HG02763 (cell line): ENCODE measurements at regions not wholly inside any gene's neighbourhood (a gene's known extent, or its start where the extent isn't known, plus 50 kb on each side); places are given as distances from the start of the nearest gene placed in this dataset.
"Not testable (repeated sequence)": the region's sequence is repeated elsewhere in the genome, so short reads cannot be mapped to it uniquely, and the experiment has no call there.

Experiments
- ATAC-seq: cut with Tn5 transposase; IDR thresholded peaks from one replicate; pipeline ENCODE4 v1.9.1; 2021; ENCODE audit warnings: mild to moderate bottlenecking, moderate library complexity; ENCODE audit not compliant: unreplicated experiment

- ATAC-seq, result not testable (repeated sequence)
Observed at GRCh38 chr20:40889266-40889665, 139.4 kb upstream of the TOP1 start.

- ATAC-seq, result no peak
Observed at GRCh38 chr20:40890181-40890580, 138.4 kb upstream of the TOP1 start.

- ATAC-seq, result no peak
Observed at GRCh38 chr20:40890635-40891034, 138.0 kb upstream of the TOP1 start.

- ATAC-seq, result no peak
Observed at GRCh38 chr20:40891351-40891750, 137.3 kb upstream of the TOP1 start.

GRCh38 chr20:40892642-40893041, 136.0 kb upstream of the TOP1 start:
- ATAC-seq, result no peak

- no peak for ATAC-seq
Observed at GRCh38 chr20:40893610-40894236, 134.9 kb upstream of the TOP1 start.

GRCh38 chr20:40894237-40894630, 134.4 kb upstream of the TOP1 start:
- ATAC-seq, result no peak

GRCh38 chr20:40895182-40895581, 133.4 kb upstream of the TOP1 start:
- no peak for ATAC-seq

GRCh38 chr20:40896814-40897700, 131.6 kb upstream of the TOP1 start:
- no peak for ATAC-seq

- no peak for ATAC-seq
Observed at GRCh38 chr20:40899344-40899743, 129.3 kb upstream of the TOP1 start.

- no peak for ATAC-seq
Observed at GRCh38 chr20:40900666-40901215, 127.9 kb upstream of the TOP1 start.

GRCh38 chr20:40902661-40903060, 126.0 kb upstream of the TOP1 start:
- ATAC-seq, result no peak

GRCh38 chr20:40908309-40908708, 120.3 kb upstream of the TOP1 start:
- no peak for ATAC-seq

- not testable (repeated sequence) for ATAC-seq
Observed at GRCh38 chr20:40909489-40909888, 119.1 kb upstream of the TOP1 start.

GRCh38 chr20:40910436-40910835, 118.2 kb upstream of the TOP1 start:
- not testable (repeated sequence) for ATAC-seq

- ATAC-seq, result not testable (repeated sequence)
Observed at GRCh38 chr20:40911152-40911551, 117.5 kb upstream of the TOP1 start.

- no peak for ATAC-seq
Observed at GRCh38 chr20:40913224-40914185, 115.1 kb upstream of the TOP1 start.

- no peak for ATAC-seq
Observed at GRCh38 chr20:40915756-40916155, 112.9 kb upstream of the TOP1 start.

GRCh38 chr20:40916276-40916675, 112.3 kb upstream of the TOP1 start:
- no peak for ATAC-seq

- ATAC-seq, result no peak
Observed at GRCh38 chr20:40920291-40920690, 108.3 kb upstream of the TOP1 start.

GRCh38 chr20:40922865-40923264, 105.8 kb upstream of the TOP1 start:
- no peak for ATAC-seq
